Left lung (tissue), 4 donors: ENCODE measurements at regions not wholly inside any gene's neighbourhood (a gene's known extent, or its start where the extent isn't known, plus 50 kb on each side); places are given as distances from the start of the nearest gene placed in this dataset.
A peak's percentile ranks its signal among the peaks of the same experiment; 100 is the strongest.

Experiments used
- ATAC-seq: fragments of 200-7000 bp; cut with Tn5 transposase; one replicate; pipeline ENCODE4 v1.9.1; 2020; ENCODE audit warnings: moderate library complexity
- DNase-seq, 4 donors: peaks; one replicate each; pipeline ENCODE4 v3.0.0-alpha.2; 2013 to 2020
- H3K27ac ChIP-seq, 2 donors: fragments of 200-600 bp; sonication (generic) in 1 of 2; one replicate each; pipeline versions ENCODE4 v1.5.0 to v1.8.0; 2020 to 2021
- H3K27me3 ChIP-seq, 2 donors: fragments of 200-600 bp; sonication (generic) in 1 of 2; one replicate each; pipeline versions ENCODE4 v1.5.0 to v1.8.0; 2020 to 2021
- H3K36me3 ChIP-seq, 2 donors: fragments of 200-600 bp; sonication (generic) in 1 of 2; one replicate each; pipeline versions ENCODE4 v1.5.0 to v1.8.0; 2020 to 2021
- H3K4me1 ChIP-seq, 2 donors: fragments of 200-600 bp; one replicate each; pipeline ENCODE4 v1.8.0; 2021
- H3K4me3 ChIP-seq, 2 donors: fragments of 200-600 bp; sonication (generic) in 1 of 2; one replicate each; pipeline versions ENCODE4 v1.5.0 to v1.8.0; 2020 to 2021; ENCODE audit warnings: mild to moderate bottlenecking in 1 of 2
- H3K9me3 ChIP-seq, 2 donors: fragments of 200-600 bp; sonication (generic) in 1 of 2; one replicate each; pipeline versions ENCODE4 v1.5.0 to v1.8.0; 2020 to 2021
- intact Hi-C, 2 donors: fragments of 100-400 bp; cut with DNase I; formaldehyde crosslinking; loops; one replicate each; pipeline versions ENCODE4 v1.11.2 to v1.14.2; 2022
- TF ChIP-seq, protein P1 (sequence below), 2 donors: fragments of 200-600 bp; sonication (generic) in 1 of 2; IDR thresholded peaks; one replicate each; pipeline versions ENCODE4 v1.5.0 to v1.8.0; 2021; ENCODE audit warnings: antibody characterized with exemption in 2 of 2
- donor health status: DM: no; HTN: yes; CAD: no.
- donor health status: DM: no; HTN: no; CAD: no.

DNA sequence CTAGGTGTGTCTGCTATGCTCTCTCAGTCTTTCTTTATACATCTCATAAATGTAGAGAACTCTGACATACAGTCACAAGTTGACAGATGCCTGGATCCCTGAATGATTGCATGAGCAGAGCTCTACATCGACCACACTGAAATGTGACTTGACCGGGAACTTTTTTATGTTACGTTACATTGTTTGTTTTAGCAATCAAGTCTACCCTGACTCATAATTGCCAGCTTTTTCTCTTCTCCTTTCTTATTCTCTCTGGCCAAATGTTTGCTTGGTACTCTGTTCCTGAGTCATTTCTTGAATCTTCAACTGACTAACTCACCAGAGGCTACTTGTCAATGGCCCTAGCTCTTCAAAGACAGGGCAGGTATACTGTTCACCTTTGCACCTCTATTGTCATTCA lies 213.6 kb upstream of the DTNBP1 start:
- TF ChIP-seq, protein P1, sequence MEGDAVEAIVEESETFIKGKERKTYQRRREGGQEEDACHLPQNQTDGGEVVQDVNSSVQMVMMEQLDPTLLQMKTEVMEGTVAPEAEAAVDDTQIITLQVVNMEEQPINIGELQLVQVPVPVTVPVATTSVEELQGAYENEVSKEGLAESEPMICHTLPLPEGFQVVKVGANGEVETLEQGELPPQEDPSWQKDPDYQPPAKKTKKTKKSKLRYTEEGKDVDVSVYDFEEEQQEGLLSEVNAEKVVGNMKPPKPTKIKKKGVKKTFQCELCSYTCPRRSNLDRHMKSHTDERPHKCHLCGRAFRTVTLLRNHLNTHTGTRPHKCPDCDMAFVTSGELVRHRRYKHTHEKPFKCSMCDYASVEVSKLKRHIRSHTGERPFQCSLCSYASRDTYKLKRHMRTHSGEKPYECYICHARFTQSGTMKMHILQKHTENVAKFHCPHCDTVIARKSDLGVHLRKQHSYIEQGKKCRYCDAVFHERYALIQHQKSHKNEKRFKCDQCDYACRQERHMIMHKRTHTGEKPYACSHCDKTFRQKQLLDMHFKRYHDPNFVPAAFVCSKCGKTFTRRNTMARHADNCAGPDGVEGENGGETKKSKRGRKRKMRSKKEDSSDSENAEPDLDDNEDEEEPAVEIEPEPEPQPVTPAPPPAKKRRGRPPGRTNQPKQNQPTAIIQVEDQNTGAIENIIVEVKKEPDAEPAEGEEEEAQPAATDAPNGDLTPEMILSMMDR (IDR thresholded peaks at IDR 0.05) = no peak
- Histone ChIP-seq H3K4me1 (peaks cover 3 to 48% of the 10 kb centered on the region in 2 donors), H3K36me3 (no peaks in the 10 kb centered on the region), H3K27me3 (no peaks in the 10 kb centered on the region), H3K4me3 (no peak overlapping the region), H3K27ac (no peak overlapping the region), H3K9me3 (no peaks in the 10 kb centered on the region)
- no peak for DNase-seq
- ATAC-seq = peak; percentile 71
- intact Hi-C loops = no loop called here

GRCh38 chr6:15875797-15876196 lies 213.0 kb upstream of the DTNBP1 start:
- Histone ChIP-seq H3K27me3 (no peaks in the 10 kb centered on the region), H3K4me3 (no peak overlapping the region), H3K9me3 (no peaks in the 10 kb centered on the region), H3K36me3 (no peaks in the 10 kb centered on the region), H3K4me1 (peaks cover 3 to 45% of the 10 kb centered on the region in 2 donors), H3K27ac (no peak overlapping the region)
- DNase-seq (no peak), ATAC-seq (no peak)
- TF ChIP-seq, protein P1 (IDR thresholded peaks at IDR 0.05) = no peak
- intact Hi-C loops = no loop called here

DNA sequence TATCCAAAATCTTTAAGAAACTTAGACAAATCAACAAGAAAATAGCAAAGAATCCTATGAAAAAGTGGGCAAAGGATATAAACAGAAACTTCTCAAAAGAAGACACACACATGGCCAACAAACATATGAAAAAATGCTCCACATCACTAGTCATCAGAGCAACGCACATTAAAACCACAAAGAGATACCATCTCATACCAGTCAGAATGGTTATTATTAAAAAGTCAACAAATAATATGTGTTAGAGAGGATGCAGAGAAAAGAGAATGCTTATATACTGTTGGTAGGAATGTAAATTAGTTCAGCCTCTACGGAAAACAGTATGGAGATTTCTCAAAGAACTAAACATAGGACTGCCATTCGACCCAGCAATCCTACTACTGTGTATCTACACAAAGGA lies 212.0 kb upstream of the DTNBP1 start:
- DNase-seq (no peak), ATAC-seq (no peak)
- H3K36me3 ChIP-seq = no peaks in the 10 kb centered on the region
- TF ChIP-seq, protein P1 (IDR thresholded peaks at IDR 0.05) = no peak
- H3K9me3 ChIP-seq = no peaks in the 10 kb centered on the region
- H3K27me3 ChIP-seq = no peaks in the 10 kb centered on the region
- no peak overlapping the region for H3K27ac ChIP-seq
- intact Hi-C loops = no loop called here
- peaks cover under 1 to 46% of the 10 kb centered on the region in 2 donors for H3K4me1 ChIP-seq
- H3K4me3 ChIP-seq = no peak overlapping the region

DNA sequence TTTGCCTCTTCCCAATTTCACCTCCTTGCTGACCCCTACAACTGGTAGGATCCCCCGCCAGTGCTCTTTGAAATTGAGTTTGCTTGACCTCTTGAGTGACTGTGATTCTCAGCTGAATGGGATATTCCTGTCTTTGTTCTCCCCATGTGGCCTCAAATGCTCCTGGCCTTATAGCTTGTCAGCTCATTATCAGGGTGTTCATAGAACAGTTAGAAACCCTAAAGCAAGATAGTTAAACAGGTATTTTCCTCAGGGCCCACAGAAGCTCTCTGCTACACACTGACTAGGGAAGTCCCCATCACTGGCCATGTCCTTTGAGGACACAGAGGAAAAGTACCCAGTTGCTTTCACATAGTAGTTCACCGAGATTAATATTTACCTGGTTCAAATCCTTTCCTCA lies 211.5 kb upstream of the DTNBP1 start:
- Histone ChIP-seq H3K36me3 (no peaks in the 10 kb centered on the region), H3K4me1 (peaks cover 0 to 45% of the 10 kb centered on the region in 2 donors), H3K27ac (no peak overlapping the region), H3K27me3 (no peaks in the 10 kb centered on the region), H3K4me3 (no peak overlapping the region), H3K9me3 (no peaks in the 10 kb centered on the region)
- intact Hi-C loops = no loop called here
- TF ChIP-seq, protein P1 (IDR thresholded peaks at IDR 0.05) = no peak
- DNase-seq (no peak), ATAC-seq (no peak)

GRCh38 chr6:15872241-15873103 lies 209.6 kb upstream of the DTNBP1 start:
- Histone ChIP-seq H3K4me1 (peaks cover 0 to 44% of the 10 kb centered on the region in 2 donors), H3K27me3 (no peaks in the 10 kb centered on the region), H3K36me3 (no peaks in the 10 kb centered on the region), H3K4me3 (no peak overlapping the region), H3K27ac (no peak overlapping the region), H3K9me3 (no peaks in the 10 kb centered on the region)
- TF ChIP-seq, protein P1 (IDR thresholded peaks at IDR 0.05) = no peak
- DNase-seq = no peak
- no peak for ATAC-seq
- intact Hi-C loops = no loop called here
